ENCODE measurements at regions not wholly inside any gene's neighbourhood (a gene's known extent, or its start where the extent isn't known, plus 50 kb on each side); places are given as distances from the start of the nearest gene placed in this dataset.

- FAIRE-seq, result no peak
- DNase-seq (ENCODE audit: insufficient read length, low spot score), result no peak
- no peak for TF ChIP-seq POU2F2 (IDR thresholded peaks at IDR 0.05; ENCODE audit: low read depth, low read length)
- no peak for TF ChIP-seq POLR2AphosphoS5 (IDR thresholded peaks at IDR 0.05; ENCODE audit: low read depth, low read length)
- TF ChIP-seq PAX5 (IDR thresholded peaks at IDR 0.05; ENCODE audit: insufficient read depth, low read length, severe bottlenecking), result no peak
- no peak for TF ChIP-seq SPI1 (IDR thresholded peaks at IDR 0.05; ENCODE audit: low read depth, low read length)
- TF ChIP-seq TAF1 (IDR thresholded peaks at IDR 0.05; ENCODE audit: low read depth, low read length), result no peak
- no peak for TF ChIP-seq POLR2A (IDR thresholded peaks at IDR 0.05; ENCODE audit: low read depth, low read length)
These were observed 199.2 kb downstream of the RAB38 start for GRCh38 chr11:87976009-87976408.

GRCh38 chr11:87974797-87975196 is 200.4 kb downstream of the RAB38 start:
- FAIRE-seq, result no peak
- no peak for DNase-seq (ENCODE audit: insufficient read length, low spot score)
- no peak for TF ChIP-seq PAX5 (IDR thresholded peaks at IDR 0.05; ENCODE audit: insufficient read depth, low read length, severe bottlenecking)

- FAIRE-seq (peak; percentile 66), DNase-seq (ENCODE audit: insufficient read length, low spot score) (no peak)
- TF ChIP-seq TAF1 (IDR thresholded peaks at IDR 0.05; ENCODE audit: low read depth, low read length) (no peak), POLR2A (IDR thresholded peaks at IDR 0.05; ENCODE audit: low read depth, low read length) (no peak), SPI1 (IDR thresholded peaks at IDR 0.05; ENCODE audit: low read depth, low read length) (peak; percentile 90)
These were observed 203.1 kb downstream of the RAB38 start for GRCh38 chr11:87972133-87972532.

GRCh38 chr11:87971354-87971753 is 203.9 kb downstream of the RAB38 start:
- FAIRE-seq (no peak), DNase-seq (ENCODE audit: insufficient read length, low spot score) (no peak)
- TF ChIP-seq SPI1 (IDR thresholded peaks at IDR 0.05; ENCODE audit: low read depth, low read length), result no peak
- no peak for TF ChIP-seq POLR2AphosphoS5 (IDR thresholded peaks at IDR 0.05; ENCODE audit: low read depth, low read length)
- no peak for TF ChIP-seq POLR2A (IDR thresholded peaks at IDR 0.05; ENCODE audit: low read depth, low read length)
- TF ChIP-seq PAX5 (IDR thresholded peaks at IDR 0.05; ENCODE audit: insufficient read depth, low read length, severe bottlenecking), result no peak
- no peak for TF ChIP-seq POU2F2 (IDR thresholded peaks at IDR 0.05; ENCODE audit: low read depth, low read length)
- no peak for TF ChIP-seq TAF1 (IDR thresholded peaks at IDR 0.05; ENCODE audit: low read depth, low read length)

GRCh38 chr11:87970762-87971161 is 204.5 kb downstream of the RAB38 start:
- no peak for FAIRE-seq

GRCh38 chr11:87967459-87967858 is 207.8 kb downstream of the RAB38 start:
- DNase-seq (ENCODE audit: insufficient read length, low spot score) (no peak), FAIRE-seq (no peak)
- TF ChIP-seq POU2F2 (IDR thresholded peaks at IDR 0.05; ENCODE audit: low read depth, low read length), result no peak
- no peak for TF ChIP-seq POLR2AphosphoS5 (IDR thresholded peaks at IDR 0.05; ENCODE audit: low read depth, low read length)
- no peak for TF ChIP-seq POLR2A (IDR thresholded peaks at IDR 0.05; ENCODE audit: low read depth, low read length)
- no peak for TF ChIP-seq SPI1 (IDR thresholded peaks at IDR 0.05; ENCODE audit: low read depth, low read length)
- no peak for TF ChIP-seq PAX5 (IDR thresholded peaks at IDR 0.05; ENCODE audit: insufficient read depth, low read length, severe bottlenecking)
- TF ChIP-seq TAF1 (IDR thresholded peaks at IDR 0.05; ENCODE audit: low read depth, low read length), result no peak

More at GRCh38 chr11:87970762-87971161, 204.5 kb downstream of the RAB38 start:
- DNase-seq (ENCODE audit: insufficient read length, low spot score), result no peak
- TF ChIP-seq TAF1 (IDR thresholded peaks at IDR 0.05; ENCODE audit: low read depth, low read length) (no peak), SPI1 (IDR thresholded peaks at IDR 0.05; ENCODE audit: low read depth, low read length) (no peak), PAX5 (IDR thresholded peaks at IDR 0.05; ENCODE audit: insufficient read depth, low read length, severe bottlenecking) (no peak), POU2F2 (IDR thresholded peaks at IDR 0.05; ENCODE audit: low read depth, low read length) (no peak), POLR2A (IDR thresholded peaks at IDR 0.05; ENCODE audit: low read depth, low read length) (no peak), POLR2AphosphoS5 (IDR thresholded peaks at IDR 0.05; ENCODE audit: low read depth, low read length) (no peak)

- DNase-seq (ENCODE audit: insufficient read length, low spot score), result no peak
- no peak for TF ChIP-seq SPI1 (IDR thresholded peaks at IDR 0.05; ENCODE audit: low read depth, low read length)
- no peak for TF ChIP-seq TAF1 (IDR thresholded peaks at IDR 0.05; ENCODE audit: low read depth, low read length)
- no peak for TF ChIP-seq POU2F2 (IDR thresholded peaks at IDR 0.05; ENCODE audit: low read depth, low read length)
- no peak for TF ChIP-seq POLR2AphosphoS5 (IDR thresholded peaks at IDR 0.05; ENCODE audit: low read depth, low read length)
- TF ChIP-seq POLR2A (IDR thresholded peaks at IDR 0.05; ENCODE audit: low read depth, low read length), result no peak
- no peak for TF ChIP-seq PAX5 (IDR thresholded peaks at IDR 0.05; ENCODE audit: insufficient read depth, low read length, severe bottlenecking)
- FAIRE-seq, result no peak
These were observed 208.5 kb downstream of the RAB38 start for GRCh38 chr11:87966694-87967093.

GRCh38 chr11:87966216-87966615 is 209.0 kb downstream of the RAB38 start:
- DNase-seq (ENCODE audit: insufficient read length, low spot score) (no peak), FAIRE-seq (no peak)
- TF ChIP-seq SPI1 (IDR thresholded peaks at IDR 0.05; ENCODE audit: low read depth, low read length), result no peak

GRCh38 chr11:87961606-87962005 is 213.6 kb downstream of the RAB38 start:
- FAIRE-seq (no peak), DNase-seq (ENCODE audit: insufficient read length, low spot score) (no peak)
- TF ChIP-seq PAX5 (IDR thresholded peaks at IDR 0.05; ENCODE audit: insufficient read depth, low read length, severe bottlenecking) (no peak), POLR2A (IDR thresholded peaks at IDR 0.05; ENCODE audit: low read depth, low read length) (no peak), SPI1 (IDR thresholded peaks at IDR 0.05; ENCODE audit: low read depth, low read length) (no peak), POLR2AphosphoS5 (IDR thresholded peaks at IDR 0.05; ENCODE audit: low read depth, low read length) (no peak), TAF1 (IDR thresholded peaks at IDR 0.05; ENCODE audit: low read depth, low read length) (no peak), POU2F2 (IDR thresholded peaks at IDR 0.05; ENCODE audit: low read depth, low read length) (no peak)

- no peak for FAIRE-seq
- no peak for DNase-seq (ENCODE audit: insufficient read length, low spot score)
- no peak for TF ChIP-seq POLR2AphosphoS5 (IDR thresholded peaks at IDR 0.05; ENCODE audit: low read depth, low read length)
- TF ChIP-seq POLR2A (IDR thresholded peaks at IDR 0.05; ENCODE audit: low read depth, low read length), result no peak
- no peak for TF ChIP-seq TAF1 (IDR thresholded peaks at IDR 0.05; ENCODE audit: low read depth, low read length)
- TF ChIP-seq POU2F2 (IDR thresholded peaks at IDR 0.05; ENCODE audit: low read depth, low read length), result no peak
- TF ChIP-seq PAX5 (IDR thresholded peaks at IDR 0.05; ENCODE audit: insufficient read depth, low read length, severe bottlenecking), result no peak
- no peak for TF ChIP-seq SPI1 (IDR thresholded peaks at IDR 0.05; ENCODE audit: low read depth, low read length)
These were observed 217.3 kb downstream of the RAB38 start for GRCh38 chr11:87957961-87958360.

GRCh38 chr11:87954476-87954875 is 220.8 kb downstream of the RAB38 start:
- DNase-seq (ENCODE audit: insufficient read length, low spot score), result no peak
- no peak for FAIRE-seq
- TF ChIP-seq SPI1 (IDR thresholded peaks at IDR 0.05; ENCODE audit: low read depth, low read length), result no peak
- no peak for TF ChIP-seq POLR2AphosphoS5 (IDR thresholded peaks at IDR 0.05; ENCODE audit: low read depth, low read length)
- no peak for TF ChIP-seq POU2F2 (IDR thresholded peaks at IDR 0.05; ENCODE audit: low read depth, low read length)
- TF ChIP-seq TAF1 (IDR thresholded peaks at IDR 0.05; ENCODE audit: low read depth, low read length), result no peak
- TF ChIP-seq POLR2A (IDR thresholded peaks at IDR 0.05; ENCODE audit: low read depth, low read length), result no peak
- TF ChIP-seq PAX5 (IDR thresholded peaks at IDR 0.05; ENCODE audit: insufficient read depth, low read length, severe bottlenecking), result no peak
